ENCODE measurements at regions not wholly inside any gene's neighbourhood (a gene's known extent, or its start where the extent isn't known, plus 50 kb on each side); places are given as distances from the start of the nearest gene placed in this dataset.

DNA sequence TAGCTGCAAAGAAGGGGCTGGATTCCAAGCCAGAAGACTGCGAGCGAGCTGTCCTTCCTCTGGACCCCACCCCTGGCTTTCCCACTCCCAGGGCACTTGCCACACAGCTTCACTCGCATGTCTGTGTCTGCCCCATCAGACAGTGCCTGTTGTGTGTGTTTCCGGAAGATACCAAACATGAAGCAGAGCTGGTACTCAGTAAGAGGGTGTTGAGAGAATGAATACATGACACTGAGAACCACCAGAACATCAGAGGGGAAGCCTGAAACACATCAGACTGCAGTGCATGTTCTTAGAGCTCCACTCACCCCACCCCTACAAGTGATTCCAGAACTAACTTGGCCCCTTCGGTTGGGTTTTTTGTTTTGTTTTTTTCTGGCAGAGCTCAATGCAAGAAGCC lies 181.5 kb downstream of the TTC32 start:
- H3K9me3 Mint-ChIP-seq = no peaks in the 10 kb centered on the region
- no peak for ATAC-seq
- H3K4me1 Mint-ChIP-seq (ENCODE audit: low read depth) = no peaks in the 10 kb centered on the region
- H3K4me3 Mint-ChIP-seq = no peak overlapping the region
- DNase-seq = no peak
- H3K36me3 Mint-ChIP-seq (ENCODE audit: insufficient read depth) = no peaks in the 10 kb centered on the region
- H3K27me3 Mint-ChIP-seq (ENCODE audit: low read depth) = peaks cover 7% of the 10 kb centered on the region

GRCh38 chr2:19719540-19719939 lies 182.2 kb downstream of the TTC32 start:
- DNase-seq (no peak), ATAC-seq (no peak)
- Mint-ChIP-seq H3K27me3 (ENCODE audit: low read depth) (peaks cover 7% of the 10 kb centered on the region), H3K36me3 (ENCODE audit: insufficient read depth) (no peaks in the 10 kb centered on the region), H3K9me3 (no peaks in the 10 kb centered on the region), H3K4me3 (no peak overlapping the region), H3K4me1 (ENCODE audit: low read depth) (no peaks in the 10 kb centered on the region)

DNA sequence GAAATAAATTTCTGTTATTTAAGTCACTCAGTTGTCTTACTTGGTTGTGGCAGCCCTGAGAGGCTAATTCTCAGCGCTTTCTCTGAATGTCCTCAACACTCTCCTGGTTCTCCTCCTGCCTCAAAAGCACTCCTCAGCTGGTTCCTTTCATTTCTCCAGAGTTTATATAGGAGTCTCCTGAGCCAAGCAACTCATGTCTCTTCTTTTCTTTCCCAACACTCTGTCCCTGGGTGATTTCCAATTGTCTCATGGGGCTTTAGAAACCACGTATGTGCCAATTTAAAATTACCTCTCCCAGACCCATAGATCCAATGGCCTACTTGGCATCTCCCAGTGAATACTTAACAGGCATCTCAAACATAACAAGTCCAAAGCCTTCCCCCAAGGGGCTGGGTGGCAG lies 184.3 kb downstream of the TTC32 start:
- DNase-seq (no peak), ATAC-seq (no peak)
- H3K27me3 Mint-ChIP-seq (ENCODE audit: low read depth) = peaks cover 10% of the 10 kb centered on the region
- H3K4me3 Mint-ChIP-seq = no peak overlapping the region
- no peaks in the 10 kb centered on the region for H3K4me1 Mint-ChIP-seq (ENCODE audit: low read depth)
- no peaks in the 10 kb centered on the region for H3K9me3 Mint-ChIP-seq
- no peaks in the 10 kb centered on the region for H3K36me3 Mint-ChIP-seq (ENCODE audit: insufficient read depth)

DNA sequence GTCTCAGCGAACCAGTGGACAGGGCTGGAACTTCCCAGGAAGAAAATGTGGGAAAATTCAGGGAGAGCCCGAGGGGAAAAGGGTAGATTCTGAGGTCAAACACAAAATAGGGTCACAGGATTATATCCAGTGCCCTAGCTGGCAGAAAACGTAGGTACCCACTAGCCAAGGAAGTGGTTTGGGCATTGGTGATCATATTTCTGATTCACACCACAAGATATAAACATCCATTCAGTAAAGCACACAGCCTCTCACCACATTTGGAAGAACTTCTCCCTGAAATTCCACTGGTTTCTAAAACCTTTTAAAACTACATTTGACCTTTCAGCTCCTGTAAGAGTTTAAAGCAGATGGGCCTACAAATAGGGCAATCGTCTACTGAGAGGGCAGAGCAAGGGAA lies 186.9 kb downstream of the TTC32 start:
- H3K36me3 Mint-ChIP-seq (ENCODE audit: insufficient read depth) = no peaks in the 10 kb centered on the region
- DNase-seq (no peak), ATAC-seq (no peak)
- H3K4me3 Mint-ChIP-seq = no peak overlapping the region
- H3K27me3 Mint-ChIP-seq (ENCODE audit: low read depth) = peaks cover 7% of the 10 kb centered on the region
- no peaks in the 10 kb centered on the region for H3K9me3 Mint-ChIP-seq
- H3K4me1 Mint-ChIP-seq (ENCODE audit: low read depth) = peaks cover 2% of the 10 kb centered on the region

- H3K9me3 Mint-ChIP-seq = no peaks in the 10 kb centered on the region
- H3K4me3 Mint-ChIP-seq = no peak overlapping the region
- no peak for DNase-seq
- peaks cover 2% of the 10 kb centered on the region for H3K4me1 Mint-ChIP-seq (ENCODE audit: low read depth)
- no peak for ATAC-seq
- H3K27me3 Mint-ChIP-seq (ENCODE audit: low read depth) = peaks cover 5% of the 10 kb centered on the region
- H3K36me3 Mint-ChIP-seq (ENCODE audit: insufficient read depth) = no peaks in the 10 kb centered on the region
Measured at GRCh38 chr2:19712850-19713249, 188.9 kb downstream of the TTC32 start.

- Mint-ChIP-seq H3K4me3 (no peak overlapping the region), H3K36me3 (ENCODE audit: insufficient read depth) (no peaks in the 10 kb centered on the region), H3K27me3 (ENCODE audit: low read depth) (peaks cover 5% of the 10 kb centered on the region), H3K9me3 (no peaks in the 10 kb centered on the region), H3K4me1 (ENCODE audit: low read depth) (peaks cover 2% of the 10 kb centered on the region)
- DNase-seq = no peak
- ATAC-seq = no peak
Measured at GRCh38 chr2:19711470-19712372, 190.1 kb downstream of the TTC32 start.

- Mint-ChIP-seq H3K4me3 (no peak overlapping the region), H3K27me3 (ENCODE audit: low read depth) (peaks cover 3% of the 10 kb centered on the region), H3K9me3 (no peaks in the 10 kb centered on the region), H3K4me1 (ENCODE audit: low read depth) (peaks cover 2% of the 10 kb centered on the region), H3K36me3 (ENCODE audit: insufficient read depth) (no peaks in the 10 kb centered on the region)
- ATAC-seq (no peak), DNase-seq (no peak)
Measured at GRCh38 chr2:19710230-19710629, 191.6 kb downstream of the TTC32 start.

DNA sequence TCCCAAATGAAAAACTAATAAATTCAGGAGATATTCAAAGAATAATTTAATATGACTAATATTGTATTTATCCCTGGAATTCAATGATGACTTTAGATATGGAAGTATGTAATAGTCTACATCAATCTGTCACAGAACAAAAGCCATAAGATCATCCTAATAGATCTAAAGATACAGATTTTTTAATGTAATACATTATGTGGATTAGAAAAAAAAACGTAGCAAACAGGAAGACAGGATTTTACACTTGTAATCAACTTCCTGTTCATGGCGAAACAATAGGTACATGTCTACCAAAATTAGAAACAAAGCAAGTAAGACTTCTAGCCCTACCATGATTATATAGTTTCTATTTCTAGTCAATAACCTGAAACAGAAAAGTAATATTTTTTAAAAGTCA lies 192.2 kb downstream of the TTC32 start:
- H3K36me3 Mint-ChIP-seq (ENCODE audit: insufficient read depth) = no peaks in the 10 kb centered on the region
- H3K9me3 Mint-ChIP-seq = no peaks in the 10 kb centered on the region
- H3K27me3 Mint-ChIP-seq (ENCODE audit: low read depth) = peaks cover 3% of the 10 kb centered on the region
- peaks cover 2% of the 10 kb centered on the region for H3K4me1 Mint-ChIP-seq (ENCODE audit: low read depth)
- H3K4me3 Mint-ChIP-seq = no peak overlapping the region
- no peak for ATAC-seq
- no peak for DNase-seq

GRCh38 chr2:19708776-19709175 lies 193.0 kb downstream of the TTC32 start:
- H3K36me3 Mint-ChIP-seq (ENCODE audit: insufficient read depth) = no peaks in the 10 kb centered on the region
- no peaks in the 10 kb centered on the region for H3K9me3 Mint-ChIP-seq
- H3K4me3 Mint-ChIP-seq = no peak overlapping the region

DNA sequence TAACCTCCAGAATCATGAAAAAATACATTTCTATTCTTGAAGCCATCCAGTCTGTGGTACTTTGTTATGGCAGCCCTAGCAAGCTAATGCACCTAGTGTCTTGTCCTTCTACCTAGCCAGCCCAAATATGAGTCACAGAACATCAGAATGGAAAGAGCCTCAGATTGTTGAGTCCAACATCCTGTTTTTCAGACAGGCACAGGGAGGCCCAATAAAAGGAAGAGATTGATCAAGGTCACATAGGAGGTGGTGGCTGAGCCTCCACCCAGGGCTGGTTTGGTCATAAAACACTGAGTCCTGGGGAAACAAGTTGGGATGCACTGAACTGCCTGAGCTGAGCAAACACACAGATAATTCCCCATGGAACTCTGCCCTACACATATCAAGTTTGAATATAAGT lies 195.5 kb downstream of the TTC32 start:
- H3K36me3 Mint-ChIP-seq (ENCODE audit: insufficient read depth) = no peaks in the 10 kb centered on the region
- no peaks in the 10 kb centered on the region for H3K27me3 Mint-ChIP-seq (ENCODE audit: low read depth)
- no peaks in the 10 kb centered on the region for H3K4me1 Mint-ChIP-seq (ENCODE audit: low read depth)
- no peak overlapping the region for H3K4me3 Mint-ChIP-seq
- ATAC-seq (no peak), DNase-seq (no peak)
- no peaks in the 10 kb centered on the region for H3K9me3 Mint-ChIP-seq

More at GRCh38 chr2:19708776-19709175, 193.0 kb downstream of the TTC32 start:
- ATAC-seq (no peak), DNase-seq (no peak)
- peaks cover 3% of the 10 kb centered on the region for H3K27me3 Mint-ChIP-seq (ENCODE audit: low read depth)
- H3K4me1 Mint-ChIP-seq (ENCODE audit: low read depth) = peaks cover 2% of the 10 kb centered on the region

GRCh38 chr2:19702267-19702666 lies 199.5 kb downstream of the TTC32 start:
- DNase-seq (no peak), ATAC-seq (no peak)
- Mint-ChIP-seq H3K27me3 (ENCODE audit: low read depth) (peaks cover 2% of the 10 kb centered on the region), H3K36me3 (ENCODE audit: insufficient read depth) (no peaks in the 10 kb centered on the region), H3K4me3 (no peak overlapping the region), H3K9me3 (peaks cover 7% of the 10 kb centered on the region), H3K4me1 (ENCODE audit: low read depth) (no peaks in the 10 kb centered on the region)

DNA sequence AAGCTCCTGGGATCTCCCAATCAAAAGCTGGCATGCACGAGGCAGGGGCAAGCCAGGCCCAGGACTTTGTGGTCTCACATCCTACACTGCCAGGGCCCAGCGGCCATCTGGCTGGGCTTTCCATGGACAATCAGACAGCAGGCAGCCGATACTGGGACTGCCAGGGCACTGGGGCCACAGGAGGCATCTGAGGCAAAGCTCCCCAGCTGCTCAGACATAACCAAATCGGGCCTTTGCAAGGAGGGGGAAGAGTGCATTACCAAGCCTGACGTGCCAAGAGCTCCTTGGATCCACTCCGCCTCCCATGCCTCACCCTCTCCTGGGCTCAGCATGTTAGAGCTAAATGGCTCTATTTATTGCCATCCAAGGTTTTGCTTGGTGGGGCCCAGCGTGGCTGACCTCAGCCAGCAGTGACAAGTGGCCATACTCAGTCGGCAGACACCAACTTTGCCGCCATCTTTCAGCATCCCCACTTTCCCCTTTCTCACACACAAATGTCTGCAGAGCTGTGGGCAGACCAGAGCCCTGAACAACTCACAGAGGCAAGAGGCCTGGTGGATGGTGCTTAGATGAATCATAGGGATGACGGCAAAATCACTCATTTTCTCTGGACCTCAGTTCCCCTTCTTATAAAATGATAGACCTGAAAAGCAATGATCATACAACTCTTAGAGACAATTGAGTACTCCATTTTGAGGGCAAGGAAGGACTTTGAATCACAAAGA lies 200.8 kb downstream of the TTC32 start:
- Mint-ChIP-seq H3K36me3 (ENCODE audit: insufficient read depth) (no peaks in the 10 kb centered on the region), H3K4me1 (ENCODE audit: low read depth) (no peaks in the 10 kb centered on the region), H3K9me3 (peaks cover 9% of the 10 kb centered on the region), H3K4me3 (no peak overlapping the region), H3K27me3 (ENCODE audit: low read depth) (peaks cover 2% of the 10 kb centered on the region)
- ATAC-seq (no peak), DNase-seq (no peak)

GRCh38 chr2:19697131-19697530 lies 204.7 kb downstream of the TTC32 start:
- Mint-ChIP-seq H3K9me3 (peaks cover 9% of the 10 kb centered on the region), H3K4me3 (no peak overlapping the region), H3K36me3 (ENCODE audit: insufficient read depth) (no peaks in the 10 kb centered on the region), H3K27me3 (ENCODE audit: low read depth) (peaks cover 2% of the 10 kb centered on the region), H3K4me1 (ENCODE audit: low read depth) (no peaks in the 10 kb centered on the region)
- no peak for DNase-seq
- no peak for ATAC-seq

GRCh38 chr2:19695706-19696105 lies 206.1 kb downstream of the TTC32 start:
- H3K4me1 Mint-ChIP-seq (ENCODE audit: low read depth) = no peaks in the 10 kb centered on the region
- H3K27me3 Mint-ChIP-seq (ENCODE audit: low read depth) = peaks cover 2% of the 10 kb centered on the region
- H3K9me3 Mint-ChIP-seq = peaks cover 9% of the 10 kb centered on the region
- no peaks in the 10 kb centered on the region for H3K36me3 Mint-ChIP-seq (ENCODE audit: insufficient read depth)
- no peak overlapping the region for H3K4me3 Mint-ChIP-seq
- DNase-seq (no peak), ATAC-seq (no peak)

DNA sequence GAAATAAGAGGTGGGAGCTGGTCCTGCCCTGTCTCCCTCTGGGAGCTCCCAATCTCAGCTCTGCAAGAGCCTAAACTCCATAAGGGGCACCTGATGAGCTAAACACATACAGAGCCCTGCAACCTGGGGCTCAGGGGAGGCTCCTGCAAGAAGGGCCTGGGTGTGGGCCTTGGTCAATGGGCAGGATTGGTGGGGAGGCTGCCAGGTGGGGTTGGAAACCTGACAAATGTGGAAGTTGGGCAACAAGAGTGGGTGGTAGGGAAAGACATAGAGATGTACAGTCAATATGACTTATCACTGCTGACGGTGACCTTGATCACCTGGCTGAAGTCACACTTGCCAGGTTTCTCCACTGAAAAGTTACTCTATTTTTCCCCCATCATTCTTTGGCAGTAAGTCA lies 209.9 kb downstream of the TTC32 start:
- no peaks in the 10 kb centered on the region for H3K9me3 Mint-ChIP-seq
- H3K4me1 Mint-ChIP-seq (ENCODE audit: low read depth) = no peaks in the 10 kb centered on the region
- H3K4me3 Mint-ChIP-seq = no peak overlapping the region
- no peaks in the 10 kb centered on the region for H3K36me3 Mint-ChIP-seq (ENCODE audit: insufficient read depth)
- DNase-seq (no peak), ATAC-seq (no peak)
- no peaks in the 10 kb centered on the region for H3K27me3 Mint-ChIP-seq (ENCODE audit: low read depth)
